GM12872 (cell line): ENCODE measurements at regions not wholly inside any gene's neighbourhood (a gene's known extent, or its start where the extent isn't known, plus 50 kb on each side); places are given as distances from the start of the nearest gene placed in this dataset.

Experiments used
- CTCF ChIP-seq: IDR thresholded peaks from 3 replicates; pipeline ENCODE4 v1.5.1; 2011; ENCODE audit warnings: low read depth, mild to moderate bottlenecking, low read length, moderate library complexity; ENCODE audit not compliant: insufficient read depth

- no peak for TF ChIP-seq CTCF
These were observed 1995.9 kb upstream of the SEL1L start for GRCh38 chr14:83529531-83529930.

GRCh38 chr14:83533734-83534133 is 1996.2 kb upstream of the FLRT2 start:
- TF ChIP-seq CTCF = no peak

GRCh38 chr14:83534995-83535394 is 1994.9 kb upstream of the FLRT2 start:
- TF ChIP-seq CTCF = no peak

GRCh38 chr14:83535444-83535843 is 1994.5 kb upstream of the FLRT2 start:
- no peak for TF ChIP-seq CTCF

- no peak for TF ChIP-seq CTCF
These were observed 1988.8 kb upstream of the FLRT2 start for GRCh38 chr14:83541147-83541546.

GRCh38 chr14:83548061-83548839 is 1981.7 kb upstream of the FLRT2 start:
- no peak for TF ChIP-seq CTCF

- no peak for TF ChIP-seq CTCF
These were observed 1973.9 kb upstream of the FLRT2 start for GRCh38 chr14:83556065-83556464.
